Activated CD4-positive, alpha-beta T cell treated with anti-CD3 and anti-CD28 coated beads, Interleukin-2, amount 50 U/mL, for 16 hours (primary cell): ENCODE measurements at regions not wholly inside any gene's neighbourhood (a gene's known extent, or its start where the extent isn't known, plus 50 kb on each side); places are given as distances from the start of the nearest gene placed in this dataset.

Experiments used
- DNase-seq: peaks from one replicate; pipeline ENCODE4 v3.0.0-alpha.2; 2020

- DNase-seq = no peak
Measured at GRCh38 chr3:111314181-111314873, 227.7 kb upstream of the CD96 start.

DNA sequence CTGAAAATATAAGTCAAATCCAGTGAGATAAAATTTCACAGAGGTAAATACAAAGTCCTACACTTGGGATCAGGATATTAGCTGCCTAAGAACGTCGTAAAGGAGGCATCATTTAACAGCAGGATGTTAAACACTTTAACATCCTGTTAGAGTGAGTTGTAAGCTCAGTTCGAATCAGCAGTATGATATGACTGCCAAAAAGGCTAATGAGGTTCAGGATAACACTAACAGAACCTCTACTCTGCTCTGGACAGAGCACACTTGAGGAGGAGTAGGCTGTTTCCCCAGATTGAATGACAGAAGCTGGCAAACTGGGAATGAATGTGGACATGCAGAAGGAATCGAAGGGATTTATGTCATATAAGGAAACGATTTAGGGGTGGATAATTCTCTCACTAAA, 227.1 kb upstream of the CD96 start:
- DNase-seq = no peak

- DNase-seq = no peak
Measured at GRCh38 chr3:111315930-111316587, 225.9 kb upstream of the CD96 start.

GRCh38 chr3:111318289-111318688, 223.7 kb upstream of the CD96 start:
- no peak for DNase-seq

DNA sequence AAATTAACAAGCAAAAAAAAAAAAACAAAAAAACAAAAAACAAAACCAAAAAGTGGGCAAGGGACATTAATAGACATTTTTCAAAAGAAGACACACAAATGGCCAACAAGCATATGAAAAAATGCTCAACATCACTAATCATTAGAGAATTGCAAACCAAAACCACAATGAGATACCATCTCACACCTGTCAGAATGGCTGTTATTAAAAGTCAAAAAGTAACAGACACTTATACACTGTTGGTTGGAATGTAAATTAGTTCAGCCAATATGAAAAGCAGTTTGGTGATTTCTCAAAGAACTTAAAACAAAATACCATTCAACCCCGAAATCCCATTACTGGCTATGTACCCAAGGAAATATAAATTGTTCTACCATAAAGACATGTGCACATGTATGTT, 222.4 kb upstream of the CD96 start:
- DNase-seq = no peak

DNA sequence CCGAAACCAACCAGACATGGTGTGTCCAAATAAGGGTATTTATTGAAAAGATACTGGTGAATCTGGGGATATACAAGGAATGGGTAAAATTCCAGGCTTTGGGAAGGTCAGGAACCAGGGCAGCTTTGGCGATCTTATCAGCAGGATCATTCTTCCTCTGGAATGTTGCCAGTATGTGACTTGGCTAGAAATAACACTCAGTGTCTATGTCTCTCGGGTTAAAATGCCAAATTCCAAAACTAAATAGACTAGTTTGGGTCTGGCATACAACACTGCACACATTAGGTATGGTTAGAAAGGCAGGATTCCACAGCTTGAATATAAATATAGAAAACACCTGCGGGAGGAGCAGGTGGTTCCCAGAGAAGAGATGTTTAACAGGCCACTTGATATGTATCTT, 220.2 kb upstream of the CD96 start:
- no peak for DNase-seq

GRCh38 chr3:111323019-111323418, 219.0 kb upstream of the CD96 start:
- DNase-seq = no peak

- DNase-seq = no peak
Measured at GRCh38 chr3:111324151-111324550, 217.8 kb upstream of the CD96 start.

DNA sequence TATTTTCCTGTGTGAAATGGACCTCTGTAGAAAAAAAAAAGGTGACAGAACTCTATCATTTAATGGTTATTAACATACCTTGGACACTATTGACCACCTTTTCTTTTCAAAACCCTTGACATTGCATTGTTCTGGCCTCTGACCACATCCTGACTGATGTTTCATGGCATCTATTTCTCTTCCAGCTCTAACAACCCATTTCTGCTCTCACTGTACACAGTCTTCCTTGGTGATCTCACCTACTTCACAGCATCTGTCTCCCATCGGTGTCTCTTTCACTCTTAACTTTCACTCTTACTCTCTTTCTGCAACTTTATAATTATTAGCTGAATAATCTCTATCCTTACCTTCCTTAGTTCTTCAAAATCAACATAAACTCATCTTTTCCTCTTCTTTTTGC, 217.4 kb upstream of the CD96 start:
- peak; percentile 49 for DNase-seq

GRCh38 chr3:111325160-111325718, 216.8 kb upstream of the CD96 start:
- no peak for DNase-seq

DNA sequence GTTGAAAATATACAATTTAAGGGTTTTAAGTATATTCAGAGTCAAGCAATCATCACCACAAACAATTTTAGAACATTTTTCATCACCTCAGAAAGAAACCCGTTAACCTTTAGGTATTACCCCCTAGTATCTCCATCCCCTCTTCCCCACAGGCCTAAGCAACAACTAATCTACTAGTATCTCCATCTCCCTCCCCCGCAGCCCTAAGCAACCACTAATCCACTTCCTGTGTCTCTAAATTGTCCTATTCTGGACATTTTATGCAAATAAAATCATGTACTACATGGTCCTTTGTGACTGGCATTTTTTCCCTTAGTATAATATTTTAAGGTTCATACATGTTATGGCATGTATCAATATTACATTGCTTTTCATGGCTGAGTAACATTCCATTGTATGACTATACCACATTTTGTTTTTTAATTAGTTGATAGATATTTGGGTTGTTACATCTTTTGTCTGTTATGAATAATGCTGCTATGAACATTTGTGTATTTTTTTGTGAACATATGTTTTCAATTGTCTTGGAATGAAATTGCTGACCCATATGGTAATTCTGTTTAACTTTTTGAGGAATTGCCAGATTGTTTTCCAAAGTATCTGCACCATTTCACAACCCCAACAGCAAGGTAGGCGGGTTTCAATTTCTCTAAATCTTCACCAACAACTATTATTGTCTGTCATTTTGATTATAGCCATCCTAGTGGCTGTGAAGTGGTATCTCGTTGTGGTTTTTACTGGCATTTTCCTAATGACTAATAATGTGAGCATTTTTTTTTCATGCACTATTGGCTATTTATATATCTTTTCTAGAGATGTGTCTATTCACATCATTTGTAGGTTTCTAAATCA, 215.6 kb upstream of the CD96 start:
- DNase-seq = peak; percentile 62

GRCh38 chr3:111331306-111331705, 210.7 kb upstream of the CD96 start:
- DNase-seq = no peak

DNA sequence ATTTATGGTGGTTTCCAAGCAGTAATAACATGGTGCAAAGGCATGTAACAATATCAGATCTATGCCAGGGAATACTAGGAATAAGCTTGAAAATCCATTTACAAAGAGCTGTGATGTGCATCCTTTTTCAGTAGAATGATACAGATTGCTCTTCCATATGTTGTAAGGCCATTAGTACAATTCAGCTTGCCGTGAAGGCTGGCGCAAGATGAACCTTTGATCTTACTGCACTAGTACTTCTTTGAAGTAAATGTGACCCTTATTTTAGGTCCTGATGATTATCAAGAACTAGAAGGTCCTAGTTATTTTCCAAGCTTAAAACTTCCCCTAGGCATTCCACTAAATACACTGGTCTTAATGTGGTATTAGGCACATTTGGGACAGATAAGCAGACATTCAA, 210.1 kb upstream of the CD96 start:
- no peak for DNase-seq

DNA sequence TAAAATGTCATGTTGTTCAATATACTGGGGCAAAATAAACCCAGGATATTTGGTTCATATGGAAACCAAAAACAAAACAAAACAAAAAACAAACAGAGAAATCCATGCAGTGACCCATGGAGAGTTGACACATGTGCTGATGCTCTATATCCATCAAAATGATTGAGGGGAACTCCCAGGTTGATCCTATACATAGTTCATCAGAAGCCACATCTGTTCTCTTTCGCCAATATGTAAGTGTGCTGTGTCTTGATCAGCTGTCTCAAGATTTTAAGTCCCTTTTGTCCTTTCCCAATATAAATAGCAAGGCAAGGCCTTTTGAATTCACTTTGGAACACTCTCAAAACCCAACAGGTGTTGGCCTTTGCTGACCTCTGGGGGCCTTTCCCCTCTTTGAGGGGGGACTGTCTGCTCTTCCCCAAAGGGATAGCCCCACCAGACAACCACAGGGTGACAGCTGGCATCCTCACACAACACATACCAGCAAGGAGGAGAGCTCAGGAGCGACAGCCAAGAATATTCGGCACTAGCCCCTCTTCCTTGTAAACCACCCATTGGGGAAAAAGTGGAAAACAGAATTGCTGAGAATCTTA, 209.4 kb upstream of the CD96 start:
- no peak for DNase-seq

GRCh38 chr3:111333642-111334041, 208.4 kb upstream of the CD96 start:
- no peak for DNase-seq

- DNase-seq = peak; percentile 47
Measured at GRCh38 chr3:111335512-111336303, 206.3 kb upstream of the CD96 start.

DNA sequence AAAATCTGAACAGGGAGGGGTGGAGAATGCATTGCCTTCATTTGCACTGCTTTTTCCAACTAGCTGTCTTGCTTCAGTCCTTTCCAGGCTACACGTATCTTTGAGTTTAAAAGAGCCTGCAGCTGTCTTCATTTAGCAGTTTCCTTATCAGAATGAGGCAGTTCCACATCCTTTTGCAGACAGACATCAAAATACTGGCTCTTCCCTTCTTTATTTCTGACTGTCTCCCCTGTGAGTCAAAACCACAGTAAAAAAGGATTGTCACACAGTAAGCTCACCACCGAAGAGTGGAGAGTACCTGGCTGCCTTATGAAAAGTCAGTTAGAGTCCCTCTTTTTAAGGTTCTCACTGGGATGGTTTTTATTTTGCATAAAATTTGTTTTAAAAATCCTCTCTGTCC, 205.5 kb upstream of the CD96 start:
- DNase-seq = peak; percentile 66

DNA sequence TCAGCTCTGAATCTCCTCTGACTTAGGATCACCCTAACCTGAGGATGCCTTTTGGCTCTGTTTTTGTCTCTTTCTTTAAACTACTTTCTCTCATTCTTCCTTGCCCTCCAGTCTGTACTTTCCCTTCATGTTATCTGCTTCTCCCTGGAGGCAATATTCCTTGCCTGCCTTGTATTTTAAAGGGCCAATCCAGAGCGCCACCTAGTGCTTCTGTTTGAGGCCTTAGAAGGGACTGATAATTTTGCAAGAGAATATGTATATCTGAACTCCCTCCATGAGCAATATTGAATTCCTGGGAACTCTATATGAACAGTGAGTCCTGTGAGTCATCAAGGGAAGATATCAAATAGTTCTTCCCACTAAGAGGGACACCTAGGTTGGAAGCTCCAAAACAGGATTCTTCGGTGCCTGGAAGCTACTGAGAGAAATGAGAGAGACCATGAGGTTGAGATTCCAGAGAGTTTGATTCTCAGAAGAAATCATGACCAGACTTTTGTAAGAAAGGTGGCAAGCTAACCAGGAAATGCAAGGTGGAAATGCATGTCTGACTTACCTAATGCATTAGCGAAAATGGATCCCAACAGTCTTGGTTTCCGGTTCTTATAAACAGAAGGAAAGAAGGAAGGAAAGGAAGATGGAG, 203.8 kb upstream of the CD96 start:
- peak; percentile 51 for DNase-seq

DNA sequence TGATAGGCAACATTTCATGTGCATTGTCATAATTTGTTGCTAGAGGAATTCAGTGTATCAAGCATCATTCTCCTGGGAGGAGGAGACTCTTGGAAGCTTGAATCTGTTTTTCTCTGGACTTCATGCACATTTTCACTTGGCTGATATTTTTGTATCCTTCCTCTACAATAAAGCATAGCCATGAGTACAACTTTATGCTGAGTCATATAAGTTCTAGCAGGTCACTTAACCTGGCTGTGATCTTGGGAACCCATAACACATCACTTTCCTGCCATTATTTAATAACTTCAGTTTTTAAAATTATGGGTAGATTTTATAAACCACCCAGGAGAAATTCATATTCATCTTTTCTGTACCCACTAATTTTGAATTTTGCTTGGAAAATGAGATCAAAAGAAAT, 203.0 kb upstream of the CD96 start:
- DNase-seq = no peak

GRCh38 chr3:111351334-111351733, 190.7 kb upstream of the CD96 start:
- DNase-seq = no peak

DNA sequence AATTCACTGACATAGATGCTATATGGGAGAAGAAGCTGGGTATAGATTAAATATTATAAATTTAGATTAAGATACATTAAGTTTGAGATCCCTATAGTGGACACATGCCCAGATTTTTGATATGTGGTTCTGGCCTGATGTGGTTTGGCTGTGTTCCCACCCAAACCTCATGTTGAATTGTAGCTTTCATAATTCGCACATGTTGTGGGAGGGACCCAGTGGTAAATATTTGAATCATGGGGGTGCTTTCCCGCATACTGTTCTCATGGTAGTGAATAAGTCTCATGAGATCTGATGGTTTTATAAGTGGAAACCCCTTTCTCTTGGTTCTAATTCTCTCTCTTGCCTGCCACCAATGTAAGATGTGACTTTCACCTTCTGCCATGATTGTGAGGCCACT, 189.4 kb upstream of the CD96 start:
- DNase-seq = no peak
